HuH-7 (cell line): ENCODE measurements at regions not wholly inside any gene's neighbourhood (a gene's known extent, or its start where the extent isn't known, plus 50 kb on each side); places are given as distances from the start of the nearest gene placed in this dataset.
A peak's percentile ranks its signal among the peaks of the same experiment; 100 is the strongest.

Experiments used
- DNase-seq: peaks from one replicate; pipeline ENCODE4 v3.0.0; 2011; ENCODE audit warnings: low spot score

DNA sequence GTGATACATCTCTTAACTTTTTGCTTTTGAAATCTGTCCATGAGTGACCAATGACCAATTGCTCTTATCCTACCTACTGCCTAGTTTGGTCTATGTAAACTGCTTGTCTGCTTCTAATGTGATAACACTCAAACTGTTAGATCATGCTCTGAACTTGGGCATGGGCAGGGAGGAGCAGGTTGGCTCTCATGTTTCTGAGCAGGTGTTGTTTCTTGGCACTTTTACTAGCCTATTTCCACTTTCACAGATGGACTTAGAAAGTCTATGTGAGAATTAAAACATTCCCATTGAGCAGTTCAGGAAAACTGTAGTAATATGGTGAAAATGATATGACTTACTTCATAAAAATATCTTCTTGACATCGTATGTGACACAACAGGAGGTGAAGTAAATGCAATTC lies 538.4 kb downstream of the HACE1 start:
- no peak for DNase-seq

DNA sequence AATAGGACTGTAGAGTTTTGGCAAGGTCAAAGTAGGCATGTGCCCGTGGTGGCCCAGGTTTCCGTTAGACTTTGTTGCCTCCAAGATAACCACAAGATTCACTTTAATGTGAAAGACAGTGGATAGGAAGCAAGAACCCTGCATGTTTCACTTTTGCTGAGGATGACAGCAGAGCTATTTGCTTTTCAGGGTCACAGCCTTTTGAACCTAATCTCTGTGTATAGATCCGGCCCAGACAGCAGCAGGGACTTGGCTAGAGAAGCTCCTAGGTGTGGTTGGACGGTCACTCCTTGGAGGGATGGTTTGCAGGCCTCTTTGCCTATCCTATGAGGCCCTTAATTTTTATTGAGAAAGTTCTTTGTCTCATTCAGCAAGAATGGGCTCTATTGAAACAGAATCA lies 538.8 kb downstream of the HACE1 start:
- no peak for DNase-seq

DNA sequence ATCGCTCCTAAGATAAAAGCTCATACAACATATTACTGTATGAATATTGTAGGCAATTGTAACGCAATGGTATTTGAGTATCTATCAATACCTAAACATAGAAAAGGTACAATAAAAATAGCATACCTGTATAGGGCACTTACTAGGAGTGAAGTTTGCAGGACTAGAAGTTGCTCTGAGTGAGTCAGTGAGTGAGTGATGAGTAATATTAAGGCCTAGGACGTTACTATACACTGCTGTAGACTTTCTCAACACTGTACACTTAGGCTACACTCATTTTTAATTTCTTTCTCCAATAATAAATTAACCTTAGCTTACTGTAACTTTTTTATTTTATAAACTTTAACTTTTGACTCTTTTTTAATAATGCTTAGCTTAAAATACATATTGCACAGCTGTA lies 546.9 kb downstream of the HACE1 start:
- no peak for DNase-seq

DNA sequence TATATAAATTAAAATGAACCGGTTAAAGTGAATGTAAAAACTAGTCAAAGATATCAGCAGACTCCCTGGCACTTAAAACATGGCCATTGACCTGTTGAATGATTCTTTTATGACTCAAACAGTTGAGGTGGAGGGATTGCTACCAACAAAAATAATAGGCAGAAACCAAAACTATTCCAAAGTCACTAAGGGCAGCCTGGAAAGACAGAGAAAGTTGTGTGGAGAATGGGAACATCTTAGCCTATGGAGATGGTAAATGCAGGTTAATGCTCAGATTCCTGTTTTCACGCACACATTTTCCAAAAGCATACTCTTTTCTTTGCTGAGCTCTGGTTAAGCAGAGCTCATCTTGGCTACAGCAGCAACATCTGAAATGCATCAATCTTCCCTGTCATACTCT lies 553.5 kb downstream of the HACE1 start:
- no peak for DNase-seq

DNA sequence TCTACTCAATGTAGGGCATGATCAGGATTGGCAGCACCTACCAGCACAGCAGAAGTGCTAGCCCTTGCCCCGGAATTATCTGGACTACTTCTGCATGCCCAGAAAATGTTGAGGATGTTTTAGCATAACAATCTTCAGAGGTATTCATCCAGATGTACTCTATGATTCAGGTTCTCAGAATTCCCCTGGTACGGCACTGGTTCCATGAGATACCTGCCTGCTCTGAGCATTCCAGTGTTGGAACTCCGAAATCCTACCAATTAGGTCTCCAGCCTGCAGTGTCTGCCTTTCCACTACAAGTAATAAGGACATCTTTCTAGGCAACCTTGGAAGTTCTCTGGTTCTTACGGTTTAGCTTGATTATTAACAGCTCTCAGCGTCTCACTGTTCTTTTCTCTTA lies 554.5 kb downstream of the HACE1 start:
- DNase-seq: no peak

DNA sequence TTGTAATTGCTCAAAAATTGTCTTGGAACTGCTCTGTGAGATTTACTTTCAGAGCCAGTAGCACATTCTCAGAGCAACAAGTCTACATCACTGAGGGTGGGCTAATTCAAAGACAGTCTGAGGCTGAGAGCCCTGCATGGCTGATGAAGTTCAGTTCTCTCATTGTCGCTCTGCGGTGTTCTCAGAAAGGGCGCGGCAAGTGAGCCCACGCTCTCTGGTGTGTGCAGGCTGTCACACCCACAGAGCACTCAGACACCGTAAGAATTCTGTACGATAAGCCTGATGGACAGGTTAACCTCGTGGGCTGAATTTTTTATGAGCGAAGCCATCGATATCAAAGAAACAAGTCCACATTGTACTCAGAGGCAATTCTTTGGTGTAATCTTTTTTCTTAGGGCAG lies 557.8 kb downstream of the HACE1 start:
- no peak for DNase-seq

DNA sequence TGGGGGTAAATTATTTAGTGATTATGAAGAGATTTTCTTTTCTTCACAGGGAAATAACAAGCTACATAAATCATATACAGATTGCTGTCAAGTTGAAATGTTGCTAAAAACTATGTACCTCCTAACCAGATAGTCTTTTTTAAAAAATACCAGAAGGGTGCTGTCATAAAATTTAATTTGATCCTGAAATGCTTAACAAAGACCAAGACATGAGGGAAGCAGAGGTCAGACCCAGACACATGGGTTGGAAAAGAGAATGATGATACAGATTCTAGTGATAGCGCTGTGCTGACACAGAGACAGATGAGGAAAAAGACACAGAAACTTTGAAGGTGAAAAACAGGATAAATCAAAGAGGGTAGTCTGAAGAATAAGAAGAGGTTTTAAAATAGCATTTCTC lies 573.1 kb downstream of the HACE1 start:
- no peak for DNase-seq

DNA sequence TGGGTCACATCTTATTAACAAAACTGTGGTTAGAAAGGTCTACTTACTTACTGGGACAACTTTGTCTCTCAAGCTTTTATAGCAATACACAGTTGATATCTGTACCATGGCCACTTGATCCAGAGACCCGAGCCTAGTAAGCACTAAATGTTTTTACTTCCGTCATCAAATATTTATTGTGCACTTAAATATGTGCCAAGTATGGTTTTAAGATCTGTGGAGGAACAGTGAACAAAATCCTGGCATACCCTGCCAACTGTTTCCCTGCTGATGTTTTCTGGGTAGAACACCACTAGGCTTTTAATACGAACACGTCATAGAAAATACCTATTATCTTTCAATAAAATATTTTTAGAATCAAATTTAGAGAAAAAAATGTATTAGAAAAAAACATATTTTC lies 574.8 kb downstream of the HACE1 start:
- no peak for DNase-seq

DNA sequence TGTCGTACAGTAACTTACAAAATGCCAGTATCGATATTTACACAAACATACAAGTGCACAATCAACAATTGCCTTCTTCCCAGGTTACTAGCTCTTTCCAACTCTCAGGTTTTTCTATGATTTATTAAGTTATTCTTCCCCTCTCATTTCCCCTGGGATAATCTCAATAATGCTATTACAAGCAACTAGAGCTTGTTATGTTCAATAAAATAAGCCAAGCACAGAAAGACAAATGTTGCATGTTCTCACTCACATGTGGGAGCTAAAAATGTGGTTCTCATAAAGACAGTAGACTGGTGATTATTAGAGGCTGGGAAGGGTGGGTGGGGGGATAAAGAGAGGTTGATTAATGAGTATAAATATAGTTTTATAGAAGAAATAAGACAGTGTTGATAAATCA lies 577.1 kb downstream of the HACE1 start:
- no peak for DNase-seq

DNA sequence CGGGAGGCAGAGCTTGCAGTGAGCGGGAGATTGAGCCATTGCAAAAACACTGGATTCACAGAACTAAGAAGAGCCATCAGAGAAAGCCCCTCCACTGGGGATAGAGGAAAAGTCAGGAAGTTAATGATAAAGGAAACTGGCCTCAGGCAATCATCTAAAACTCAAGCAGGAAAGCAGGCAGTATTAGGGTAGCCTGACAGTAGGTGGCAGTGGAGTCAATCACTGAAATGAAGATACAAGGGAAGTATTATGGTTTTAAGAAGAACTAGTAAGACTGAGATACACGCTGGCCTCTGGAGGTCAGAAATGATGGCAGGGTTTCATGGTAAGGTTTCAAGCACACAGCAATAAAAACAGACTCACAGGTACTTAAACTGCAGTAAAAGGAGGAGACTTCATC lies 578.3 kb downstream of the HACE1 start:
- peak; percentile 35 for DNase-seq

DNA sequence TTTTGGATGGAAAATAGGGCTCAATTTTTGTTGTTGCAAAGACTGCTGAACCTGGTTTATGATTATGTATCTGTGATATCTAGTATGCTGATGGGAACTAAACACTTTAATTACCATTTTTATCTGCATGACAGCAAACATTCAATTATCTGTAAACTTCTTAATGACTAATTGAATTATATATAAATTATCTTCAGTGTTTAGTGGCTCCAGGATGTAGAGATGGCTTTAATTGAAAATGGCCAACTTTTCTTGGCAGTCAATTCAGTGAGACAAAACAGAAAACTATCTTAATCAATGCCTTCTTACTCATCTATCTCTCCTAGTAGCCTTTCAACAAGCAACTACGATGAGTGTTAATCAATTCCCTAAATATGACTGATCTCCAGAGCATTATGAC lies 591.3 kb downstream of the HACE1 start:
- no peak for DNase-seq

DNA sequence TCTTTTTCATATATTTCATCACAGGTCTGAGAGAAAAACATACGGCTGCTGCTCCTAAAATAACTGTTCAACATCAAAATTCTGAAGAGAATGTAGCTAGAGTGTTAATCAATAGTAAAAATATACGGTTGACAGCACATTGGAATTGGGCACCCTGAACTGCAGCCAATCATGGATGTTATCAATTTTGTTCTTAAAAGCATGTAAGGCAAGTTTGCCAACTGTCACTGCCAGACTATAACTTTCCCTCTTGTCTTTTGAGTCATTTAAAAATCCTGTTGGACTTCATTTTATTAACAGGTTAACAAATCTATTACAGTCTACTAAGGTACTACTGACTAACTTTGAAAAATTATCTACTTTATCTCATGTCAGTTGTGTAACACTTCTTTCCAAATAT lies 592.8 kb downstream of the HACE1 start:
- no peak for DNase-seq

DNA sequence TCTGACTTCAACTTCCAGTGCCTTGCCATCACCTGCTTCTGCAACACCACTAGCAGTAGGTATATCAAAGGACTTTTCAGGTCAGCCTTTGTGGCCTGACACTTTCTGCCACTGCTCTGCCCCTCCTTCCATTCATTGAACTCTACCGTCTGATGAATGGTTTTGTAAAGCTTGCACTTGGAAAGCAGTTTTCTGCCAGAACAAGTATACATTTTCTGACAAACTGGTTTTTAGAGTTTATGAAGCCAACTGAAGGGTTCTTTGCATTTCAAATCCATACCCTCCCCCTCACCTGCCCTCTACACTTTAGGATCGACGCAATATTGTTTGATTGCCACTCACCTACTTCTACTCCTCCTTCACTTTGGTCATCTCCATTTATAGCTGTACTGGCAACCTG lies 603.1 kb downstream of the HACE1 start:
- DNase-seq: no peak

DNA sequence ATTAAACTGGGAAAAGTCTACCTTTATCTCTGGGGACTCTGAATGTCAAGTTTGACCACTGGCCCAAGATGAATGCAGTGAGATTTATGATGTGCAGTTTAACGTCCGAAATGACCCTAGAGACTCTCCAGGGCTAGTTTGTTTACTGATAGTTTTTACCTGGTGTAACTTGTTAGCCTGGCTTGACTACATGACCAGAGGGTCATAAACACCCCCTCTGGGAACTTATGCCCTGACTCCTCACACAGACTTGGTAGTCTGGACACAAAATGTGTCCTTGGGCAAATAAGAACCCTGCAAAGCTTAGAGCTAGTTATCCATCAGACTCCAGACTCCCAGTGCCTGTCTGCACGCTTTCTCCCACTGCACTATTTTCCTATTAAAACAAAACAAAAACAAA lies 606.5 kb downstream of the HACE1 start:
- peak; percentile 16 for DNase-seq

DNA sequence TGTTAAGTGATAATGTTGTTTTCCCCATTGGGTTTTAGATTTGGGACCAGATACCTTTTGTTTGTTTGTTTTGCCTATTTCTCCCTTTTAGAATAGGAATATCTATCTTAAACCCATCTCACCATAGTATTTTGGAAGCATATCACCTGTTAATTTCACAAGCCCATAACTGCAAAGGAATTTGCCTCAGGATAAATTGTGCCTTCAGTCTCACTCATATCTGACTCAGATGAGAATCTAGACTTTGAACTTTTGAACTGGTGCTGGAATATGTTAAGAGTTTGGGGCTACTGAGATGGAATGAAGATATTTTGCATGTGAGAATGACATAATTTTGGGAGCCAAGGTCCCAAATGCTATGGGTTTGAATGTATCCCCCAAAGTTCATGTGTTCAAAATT lies 607.4 kb downstream of the HACE1 start:
- DNase-seq: no peak

DNA sequence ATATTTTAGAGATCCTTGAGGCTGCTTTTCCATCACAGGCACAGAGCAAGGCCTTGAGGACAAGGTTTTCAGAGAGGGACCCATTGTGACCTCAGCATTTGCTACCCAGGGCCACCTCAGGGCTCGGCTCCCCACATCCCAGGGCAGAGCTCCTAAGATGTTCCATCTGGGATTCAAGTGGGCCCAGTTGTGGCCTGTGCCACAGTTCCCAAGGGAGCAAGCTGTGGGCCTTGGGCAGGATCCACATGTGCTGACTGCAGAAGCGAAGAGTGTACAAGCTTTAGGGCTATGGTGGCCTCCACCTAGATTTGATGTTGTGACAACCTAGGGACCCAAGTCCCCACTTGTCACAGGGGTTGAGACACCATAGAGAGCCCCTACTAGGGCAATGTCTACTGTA lies 608.1 kb downstream of the HACE1 start:
- no peak for DNase-seq

DNA sequence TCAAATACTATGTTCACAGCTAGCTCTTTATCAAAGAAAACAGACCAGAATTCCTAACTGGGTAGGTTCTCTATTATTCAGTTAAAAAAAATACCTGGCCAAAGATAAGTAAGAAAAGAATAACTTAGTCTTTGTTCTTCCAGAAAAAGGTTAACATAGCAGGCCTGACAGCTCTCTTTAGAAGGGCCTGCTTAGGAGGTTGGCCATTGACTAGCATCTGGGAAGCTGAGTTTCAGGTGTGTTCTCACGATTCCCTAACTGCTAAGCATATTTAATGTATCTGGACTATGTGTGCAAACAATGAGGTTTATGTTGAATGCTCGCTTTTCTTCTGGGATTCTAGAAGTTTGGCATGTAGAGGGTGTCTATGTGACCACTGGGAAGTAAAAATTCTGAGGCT lies 618.9 kb downstream of the HACE1 start:
- DNase-seq: no peak

DNA sequence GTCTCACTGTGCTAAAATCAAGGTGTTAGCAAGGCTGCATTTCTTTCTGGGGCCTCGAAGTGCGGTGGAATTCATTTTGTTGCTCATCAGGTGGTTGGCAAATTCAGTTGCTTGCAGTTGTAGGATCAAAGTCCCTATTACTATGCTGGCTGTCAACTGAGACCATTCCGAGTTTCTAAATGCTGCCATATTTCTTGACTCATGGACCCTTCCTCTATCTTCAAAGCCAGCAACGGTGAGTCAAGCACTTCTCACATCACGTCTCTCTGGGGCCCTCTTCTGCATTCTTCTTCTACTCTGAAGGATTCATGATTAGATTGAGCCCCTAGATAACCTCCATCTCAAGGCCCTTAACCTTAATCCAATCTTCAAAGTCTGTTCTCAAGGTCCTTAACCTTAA lies 619.7 kb downstream of the HACE1 start:
- DNase-seq: no peak

DNA sequence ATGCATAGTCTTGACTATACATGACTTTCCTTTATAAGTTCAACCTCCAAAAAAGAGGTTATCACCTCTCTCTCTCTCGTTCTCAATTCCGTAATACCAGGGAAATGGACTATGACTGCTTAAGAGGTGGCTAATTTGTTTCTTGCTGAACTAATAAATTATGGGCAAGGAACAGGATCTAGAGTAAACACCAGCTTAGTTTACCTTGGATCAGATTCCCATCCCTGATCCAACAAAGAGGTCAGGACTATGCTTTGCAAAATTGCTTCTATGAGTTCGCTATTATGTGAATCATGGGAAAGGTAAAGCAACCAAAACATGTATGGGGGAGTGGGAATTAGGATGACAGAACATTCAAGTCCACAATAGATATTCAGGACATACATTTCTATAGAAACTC lies 630.7 kb downstream of the HACE1 start:
- peak; percentile 13 for DNase-seq

DNA sequence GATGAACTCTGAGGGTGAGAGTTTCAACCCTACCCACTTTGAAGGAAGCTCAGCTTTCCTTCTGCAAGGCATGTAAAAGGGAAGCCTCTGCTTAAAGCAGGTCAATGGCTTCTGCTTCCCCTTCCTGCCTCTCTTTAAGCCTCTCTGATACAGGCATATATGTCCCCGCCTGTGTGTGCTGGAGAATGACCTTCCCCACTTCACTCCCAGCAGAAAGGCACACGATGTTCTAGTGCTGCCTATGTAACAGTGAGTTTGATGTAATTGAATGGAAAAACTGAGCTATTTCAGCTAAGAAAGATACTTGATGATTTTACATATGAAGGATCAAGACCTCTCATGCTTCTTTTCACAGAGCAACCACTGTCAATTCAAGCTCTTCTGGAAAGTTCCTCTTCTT lies 632.2 kb downstream of the HACE1 start:
- DNase-seq: no peak

DNA sequence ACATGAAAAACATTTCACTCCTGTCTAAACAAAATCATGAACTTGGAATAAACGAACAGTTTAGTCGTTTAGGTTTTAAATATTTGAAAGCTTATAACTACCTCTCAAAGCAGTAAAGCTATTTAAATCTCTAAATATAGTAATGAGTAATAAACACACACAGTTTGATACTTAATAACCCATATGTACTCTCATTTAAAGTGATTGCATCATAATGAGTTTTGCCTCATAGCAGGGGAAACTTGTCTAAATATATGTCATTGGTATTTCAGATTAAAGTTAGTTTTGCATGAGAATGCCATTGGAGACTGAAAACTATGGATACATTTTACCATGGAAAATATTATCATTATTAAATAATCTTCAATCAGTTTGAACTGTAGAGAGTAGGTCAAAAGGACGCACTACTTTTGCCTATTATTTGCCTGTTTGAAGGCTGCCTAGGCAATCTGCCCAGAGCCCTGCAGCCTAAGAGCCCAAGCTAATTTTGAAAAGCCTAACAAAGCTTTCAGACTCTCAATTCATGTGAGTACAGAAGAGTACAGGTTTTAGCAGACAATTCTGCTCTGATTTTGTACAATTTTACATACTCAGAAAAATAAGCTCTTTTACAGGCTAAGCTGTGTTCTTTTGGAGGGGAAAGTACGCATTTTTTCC lies 632.8 kb downstream of the HACE1 start:
- no peak for DNase-seq

DNA sequence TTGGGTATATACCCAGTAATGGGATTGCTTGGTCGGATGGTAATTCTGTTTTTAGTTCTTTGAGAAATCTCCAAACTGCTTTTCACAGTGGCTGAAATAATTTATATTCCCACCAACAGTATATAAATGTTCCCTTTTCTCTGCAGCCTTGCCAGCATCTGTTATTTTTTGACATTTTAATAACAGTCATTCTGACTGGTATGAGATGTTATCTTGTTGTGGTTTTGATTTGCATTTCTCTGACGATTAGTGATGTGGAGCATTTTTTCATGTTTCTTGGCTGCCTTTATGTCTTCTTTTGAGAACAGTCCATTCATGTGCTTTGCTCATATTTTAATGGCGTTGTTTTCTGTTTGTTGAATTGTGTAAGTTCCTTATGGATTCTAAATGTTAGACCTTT lies 641.6 kb downstream of the HACE1 start:
- DNase-seq: no peak

DNA sequence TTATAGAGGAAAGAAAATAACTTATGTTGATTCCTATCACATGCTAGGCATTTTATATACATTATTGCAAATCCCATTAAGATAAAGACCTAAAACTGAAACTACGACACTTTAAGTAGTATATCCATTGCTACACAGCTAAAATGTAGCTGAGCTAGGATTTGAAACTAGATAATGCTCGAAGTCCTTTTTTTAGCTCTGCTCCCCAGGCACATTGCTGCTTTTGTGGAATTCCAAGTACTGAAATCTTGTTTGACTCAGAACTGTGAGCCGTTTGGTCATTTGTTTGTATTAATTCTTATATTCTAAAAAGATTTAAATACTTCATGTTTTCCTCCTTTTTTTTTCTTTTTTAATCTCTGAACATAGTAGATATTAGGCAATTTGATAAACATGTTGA lies 644.8 kb downstream of the HACE1 start:
- no peak for DNase-seq

DNA sequence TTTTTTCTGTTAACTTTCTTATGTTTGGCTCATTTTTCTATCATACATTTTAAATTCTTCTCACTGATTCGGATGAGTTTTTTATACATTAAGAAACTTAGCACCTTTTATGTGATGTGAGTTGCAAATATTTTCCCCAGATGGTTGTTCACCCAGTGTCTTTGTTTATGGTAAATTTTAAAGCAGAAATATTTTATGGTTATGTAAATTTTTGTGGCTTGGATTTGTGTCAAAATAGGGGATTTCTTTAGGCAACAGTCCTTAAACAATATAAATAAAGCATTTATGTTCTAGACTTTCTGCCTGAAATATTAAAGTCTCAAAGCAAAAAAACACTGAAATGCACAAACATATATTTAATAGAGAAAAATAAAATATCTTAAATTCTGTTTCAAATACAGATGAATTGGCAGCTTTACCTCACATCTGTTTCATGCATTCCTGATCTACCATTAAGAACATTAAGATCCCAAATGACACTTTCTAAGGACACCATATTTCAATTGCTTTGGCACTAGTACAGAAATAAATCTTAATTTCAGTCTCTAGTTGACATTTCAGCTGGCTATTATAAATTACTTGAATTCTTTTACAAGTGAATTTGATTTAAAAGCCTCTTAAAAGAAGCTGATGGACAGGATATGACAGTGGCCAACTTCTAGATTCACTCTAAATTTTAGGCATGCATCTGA lies 646.6 kb downstream of the HACE1 start:
- no peak for DNase-seq
